Karpas-422 (cell line): ENCODE measurements at regions not wholly inside any gene's neighbourhood (a gene's known extent, or its start where the extent isn't known, plus 50 kb on each side); places are given as distances from the start of the nearest gene placed in this dataset.
"Not testable (repeated sequence)": the region's sequence is repeated elsewhere in the genome, so short reads cannot be mapped to it uniquely, and the experiment has no call there.

Experiments
- DNase-seq: peaks from one replicate; pipeline ENCODE4 v3.0.0-alpha.2; 2015
- H2AFZ ChIP-seq: fragments of 200-600 bp; sonication (generic); 2 replicates; pipeline ENCODE4 v1.6.1; 2014; ENCODE audit warnings: antibody characterized with exemption, low read length, mixed read lengths
- H3K27ac ChIP-seq: fragments of 200-600 bp; sonication (generic); 2 replicates; pipeline ENCODE4 v1.5.1; 2014; ENCODE audit warnings: mild to moderate bottlenecking, low read length, moderate library complexity
- H3K27me3 ChIP-seq: fragments of 200-600 bp; sonication (generic); 2 replicates; pipeline ENCODE4 v1.6.1; 2014; ENCODE audit warnings: low read length, mixed read lengths
- H3K36me3 ChIP-seq: fragments of 200-600 bp; sonication (generic); 2 replicates; pipeline ENCODE4 v1.6.1; 2014; ENCODE audit warnings: low read length, mixed read lengths; ENCODE audit not compliant: insufficient read depth
- H3K4me1 ChIP-seq: fragments of 200-600 bp; sonication (generic); 2 replicates; pipeline ENCODE4 v1.6.1; 2014; ENCODE audit warnings: mild to moderate bottlenecking, low read length, mixed read lengths
- H3K4me2 ChIP-seq: fragments of 200-600 bp; sonication (generic); 2 replicates; pipeline ENCODE4 v1.6.1; 2014; ENCODE audit warnings: low read length, low read depth, mild to moderate bottlenecking; ENCODE audit not compliant: poor library complexity, severe bottlenecking
- H3K4me3 ChIP-seq: fragments of 200-600 bp; sonication (generic); 2 replicates; pipeline ENCODE4 v1.5.1; 2014; ENCODE audit warnings: mild to moderate bottlenecking, antibody characterized with exemption, low read length, mixed read lengths
- H3K79me2 ChIP-seq: fragments of 200-600 bp; sonication (generic); 2 replicates; pipeline ENCODE4 v1.6.1; 2014; ENCODE audit warnings: mild to moderate bottlenecking, low read length, mixed read lengths
- H3K9ac ChIP-seq: fragments of 200-600 bp; sonication (generic); 2 replicates; pipeline ENCODE4 v1.6.0; 2014; ENCODE audit warnings: low read length
- H3K9me2 ChIP-seq: fragments of 200-600 bp; sonication (generic), shearing (Covaris generic); replicated peaks from 2 replicates; pipeline ENCODE4 v1.6.0; 2014; ENCODE audit warnings: mild to moderate bottlenecking, low read length, moderate library complexity; ENCODE audit not compliant: insufficient read depth
- H3K9me3 ChIP-seq: fragments of 300-700, 200-600 bp; sonication (generic); 2 replicates; pipeline ENCODE4 v1.6.1; 2014; ENCODE audit warnings: low read length, mixed read lengths
- H4K20me1 ChIP-seq: fragments of 200-600 bp; sonication (generic); 2 replicates; pipeline ENCODE4 v1.6.1; 2014; ENCODE audit warnings: mild to moderate bottlenecking, antibody characterized with exemption, low read length, low read depth; ENCODE audit not compliant: insufficient read depth

DNA sequence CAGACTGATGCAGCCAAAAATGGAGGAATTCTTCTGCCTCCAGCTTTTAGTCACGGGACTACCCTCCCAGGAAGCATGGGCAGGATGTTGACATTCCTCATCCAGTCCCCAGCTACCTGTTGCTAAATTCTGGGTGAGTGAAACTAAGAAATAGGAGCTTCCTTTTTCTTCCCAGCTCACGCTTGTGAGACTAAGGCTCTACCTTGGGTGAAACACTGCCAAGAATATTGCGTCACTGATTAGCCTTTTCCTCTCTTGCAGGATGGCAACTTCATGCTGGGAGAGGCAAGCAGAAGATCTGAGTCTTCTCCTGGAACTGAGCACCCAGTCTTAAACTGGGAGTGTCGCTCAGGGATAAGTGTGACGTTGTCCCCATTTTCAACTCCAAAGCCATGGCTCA lies 59.7 kb downstream of the RNU2-63P start:
- H3K4me3 ChIP-seq, H4K20me1 ChIP-seq, H3K9me3 ChIP-seq, H3K4me1 ChIP-seq, H3K27me3 ChIP-seq, H3K27ac ChIP-seq, H3K36me3 ChIP-seq, H3K9ac ChIP-seq, DNase-seq, H3K4me2 ChIP-seq, H3K79me2 ChIP-seq, H3K9me2 ChIP-seq, H2AFZ ChIP-seq: not testable (repeated sequence)

DNA sequence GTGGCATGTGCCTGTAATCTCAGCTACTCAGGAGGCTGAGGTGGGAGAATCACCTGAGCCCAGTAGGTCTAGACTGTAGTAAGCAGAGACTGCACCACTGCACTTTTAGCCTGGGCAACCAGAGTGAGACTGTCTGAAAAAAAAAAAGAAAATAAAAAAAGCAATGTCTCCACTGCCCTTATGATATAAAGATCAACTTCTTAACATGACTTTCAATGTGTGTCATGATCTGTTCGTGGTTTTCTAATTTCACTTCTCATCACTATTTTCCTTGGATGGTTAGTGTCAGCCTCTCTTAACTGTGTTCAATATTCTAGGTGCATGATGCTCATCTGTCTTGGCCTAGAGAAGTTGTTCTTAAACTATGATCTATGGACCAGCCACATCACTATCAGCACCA lies 67.3 kb downstream of the RNU2-63P start:
- H3K79me2 ChIP-seq: not testable (repeated sequence)

DNA sequence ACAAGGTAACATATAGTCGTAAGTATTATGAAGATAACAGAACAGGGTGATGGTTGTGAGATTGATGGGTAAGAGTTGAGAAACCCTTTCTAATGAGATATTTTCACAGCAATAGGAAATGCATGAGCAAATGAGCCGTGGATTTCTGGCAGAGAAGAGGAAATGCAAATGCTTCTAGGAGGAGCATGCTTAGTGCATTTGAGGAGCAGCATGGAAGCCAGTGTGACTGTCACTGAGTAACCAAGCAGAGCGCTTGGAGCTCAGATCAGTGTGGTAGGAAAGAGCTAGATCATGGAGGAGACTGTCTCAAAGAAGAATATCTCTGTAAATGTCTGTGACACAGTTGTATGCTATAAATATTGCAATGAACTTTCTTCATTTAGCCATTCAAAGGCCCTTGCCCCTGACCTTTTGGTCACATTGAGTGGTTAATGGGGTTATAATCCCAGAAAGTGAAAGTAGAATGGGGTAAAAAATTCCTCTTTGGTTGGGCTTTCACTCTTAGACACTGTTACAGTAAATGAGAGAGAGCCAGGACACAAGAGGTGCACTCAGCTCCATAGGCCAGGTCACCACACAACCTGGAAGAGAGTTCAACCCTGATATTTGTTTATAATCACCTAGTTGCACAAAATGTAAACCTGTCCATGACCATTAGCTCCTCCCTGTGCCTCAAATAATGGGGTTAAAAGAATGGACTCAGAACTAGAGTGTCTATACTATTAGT lies 69.5 kb downstream of the RNU2-63P start:
- DNase-seq, H3K4me3 ChIP-seq, H3K9me2 ChIP-seq, H3K9me3 ChIP-seq, H3K4me1 ChIP-seq, H3K27ac ChIP-seq, H4K20me1 ChIP-seq, H3K27me3 ChIP-seq, H3K4me2 ChIP-seq, H2AFZ ChIP-seq, H3K9ac ChIP-seq, H3K79me2 ChIP-seq, H3K36me3 ChIP-seq: not testable (repeated sequence)

More for the DNA sequence above, 67.3 kb downstream of the RNU2-63P start:
- not testable (repeated sequence) for H3K27ac ChIP-seq, H4K20me1 ChIP-seq, H3K9me3 ChIP-seq, H3K4me2 ChIP-seq, H3K27me3 ChIP-seq, H2AFZ ChIP-seq, H3K36me3 ChIP-seq, H3K9me2 ChIP-seq, H3K4me1 ChIP-seq, H3K9ac ChIP-seq, DNase-seq, H3K4me3 ChIP-seq

DNA sequence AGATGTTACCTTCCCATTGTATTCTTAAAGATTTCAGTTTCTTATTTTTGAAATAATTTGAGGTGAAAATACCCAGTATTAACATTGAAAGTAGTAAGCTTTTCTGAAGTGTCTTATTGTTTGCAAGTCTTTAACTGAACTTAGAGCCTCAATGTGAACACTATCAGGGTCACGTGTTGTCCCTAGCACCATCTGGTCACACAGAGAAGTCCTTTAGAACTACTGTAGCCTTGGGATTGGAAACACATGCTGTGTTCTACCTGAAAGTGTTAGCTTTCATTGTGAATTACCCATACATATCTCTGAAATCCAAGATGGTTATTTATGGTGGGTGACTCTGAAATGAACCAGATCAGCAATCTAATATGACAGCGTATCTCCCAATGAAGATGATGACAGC lies 77.0 kb downstream of the RNU2-63P start:
- not testable (repeated sequence) for H3K9me3 ChIP-seq, H3K9ac ChIP-seq, H3K27me3 ChIP-seq, H4K20me1 ChIP-seq, H3K9me2 ChIP-seq, H3K27ac ChIP-seq, H3K4me1 ChIP-seq, H2AFZ ChIP-seq, H3K4me3 ChIP-seq, DNase-seq, H3K36me3 ChIP-seq, H3K4me2 ChIP-seq, H3K79me2 ChIP-seq

DNA sequence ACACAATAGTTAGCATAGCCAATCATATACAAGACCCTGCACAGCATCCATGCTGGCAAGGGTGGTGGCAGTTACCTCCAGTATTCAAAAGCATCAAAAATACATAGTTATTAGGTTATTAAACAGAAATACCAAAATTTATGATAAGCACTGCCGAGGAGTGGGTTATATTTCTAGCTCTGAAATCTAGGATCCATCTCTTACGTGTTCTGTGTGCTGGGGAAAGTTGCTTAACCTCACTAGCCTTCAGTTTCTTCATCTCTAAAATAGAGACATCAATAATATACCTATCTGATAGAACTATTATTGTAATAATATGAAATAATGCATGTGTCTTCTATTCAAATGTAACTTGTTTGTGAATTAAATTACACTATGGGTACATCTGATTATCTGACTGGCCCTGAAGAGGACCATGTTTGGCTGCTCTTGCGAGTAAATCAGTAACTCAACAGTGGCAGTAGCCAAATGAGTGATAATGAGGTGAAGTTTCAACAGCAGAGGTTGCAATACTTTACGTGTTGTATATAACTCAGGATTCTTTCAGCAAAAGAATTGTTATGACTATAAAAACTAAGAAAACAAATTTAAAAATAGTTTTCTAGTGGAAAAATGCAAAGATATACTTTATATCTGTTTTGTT lies 93.5 kb upstream of the RGPD2 start:
- not testable (repeated sequence) for H3K4me3 ChIP-seq, H3K27ac ChIP-seq, H3K9ac ChIP-seq, H3K9me3 ChIP-seq, H3K27me3 ChIP-seq, H3K36me3 ChIP-seq, H3K4me1 ChIP-seq, H3K9me2 ChIP-seq, H3K4me2 ChIP-seq, H3K79me2 ChIP-seq, H2AFZ ChIP-seq, H4K20me1 ChIP-seq
- DNase-seq: peak; percentile 21

DNA sequence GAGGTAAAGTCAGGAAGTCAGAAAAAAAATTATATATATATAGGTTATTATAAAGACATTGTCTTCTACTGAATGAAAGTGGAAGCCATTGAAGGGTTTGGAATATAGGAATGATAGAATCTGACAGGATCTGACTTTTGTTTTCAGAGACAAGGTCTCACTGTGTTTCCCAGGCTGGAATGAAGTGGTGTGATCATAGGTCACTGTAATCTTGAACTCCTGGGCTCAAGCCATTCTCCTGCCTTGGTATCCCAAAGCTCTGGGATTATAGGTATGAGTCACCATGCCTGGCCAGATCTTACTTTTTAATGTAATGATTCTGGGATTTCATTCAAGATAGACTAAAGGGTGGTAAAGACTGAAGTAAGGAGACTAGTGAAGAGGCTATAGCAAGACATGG lies 91.6 kb upstream of the RGPD2 start:
- not testable (repeated sequence) for H3K9me3 ChIP-seq, H3K36me3 ChIP-seq, H3K4me2 ChIP-seq, H3K9me2 ChIP-seq, H3K27ac ChIP-seq, H3K4me1 ChIP-seq, H3K79me2 ChIP-seq, H3K9ac ChIP-seq, H3K27me3 ChIP-seq, H3K4me3 ChIP-seq, H2AFZ ChIP-seq, DNase-seq, H4K20me1 ChIP-seq

DNA sequence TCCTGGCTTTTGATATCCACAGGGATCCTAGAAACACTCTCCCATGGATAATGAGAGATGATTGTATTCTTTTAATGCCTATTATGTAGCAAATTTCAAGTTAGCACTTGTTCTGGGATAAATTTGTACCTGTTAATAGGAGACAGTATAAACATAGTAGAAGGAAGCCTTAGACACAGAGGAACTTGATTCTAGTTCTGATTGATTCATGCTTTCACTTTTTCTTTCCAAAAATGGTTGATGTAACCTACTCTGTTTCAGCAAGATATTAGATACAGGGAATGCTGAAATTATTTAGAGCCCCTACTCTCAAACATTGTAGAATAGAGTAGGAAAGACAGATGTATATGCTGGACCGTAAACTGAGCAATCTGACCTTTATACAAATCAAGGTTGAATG lies 85.3 kb upstream of the RGPD2 start:
- H3K4me3 ChIP-seq, H3K27me3 ChIP-seq, DNase-seq, H4K20me1 ChIP-seq, H2AFZ ChIP-seq, H3K9me2 ChIP-seq, H3K79me2 ChIP-seq, H3K4me1 ChIP-seq, H3K9me3 ChIP-seq, H3K4me2 ChIP-seq, H3K27ac ChIP-seq, H3K36me3 ChIP-seq, H3K9ac ChIP-seq: not testable (repeated sequence)

DNA sequence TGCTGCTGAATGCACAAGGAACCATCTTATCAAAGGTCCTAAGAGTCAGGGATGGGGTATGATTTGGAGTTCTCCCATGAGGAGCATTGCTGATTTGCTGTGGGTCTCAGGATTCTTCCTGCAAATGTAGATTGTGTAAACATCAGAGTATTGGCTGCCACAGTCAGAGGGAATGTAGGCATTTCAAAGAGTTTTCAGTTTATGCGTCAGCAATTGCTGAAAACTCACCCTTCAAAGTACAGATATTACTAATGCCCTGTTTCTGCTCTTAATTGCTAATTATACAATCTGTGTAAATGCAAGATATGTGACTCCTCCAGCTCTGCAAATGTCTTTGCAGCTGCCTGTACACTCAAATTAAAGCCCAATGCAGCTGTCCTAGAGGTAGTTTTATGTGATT lies 83.4 kb upstream of the RGPD2 start:
- H3K79me2 ChIP-seq, H2AFZ ChIP-seq, DNase-seq, H3K27ac ChIP-seq, H3K27me3 ChIP-seq, H3K4me2 ChIP-seq, H3K4me3 ChIP-seq, H4K20me1 ChIP-seq, H3K9me2 ChIP-seq, H3K36me3 ChIP-seq, H3K9me3 ChIP-seq, H3K4me1 ChIP-seq, H3K9ac ChIP-seq: not testable (repeated sequence)
